ENCODE measurements at regions not wholly inside any gene's neighbourhood (a gene's known extent, or its start where the extent isn't known, plus 50 kb on each side); places are given as distances from the start of the nearest gene placed in this dataset.

DNA sequence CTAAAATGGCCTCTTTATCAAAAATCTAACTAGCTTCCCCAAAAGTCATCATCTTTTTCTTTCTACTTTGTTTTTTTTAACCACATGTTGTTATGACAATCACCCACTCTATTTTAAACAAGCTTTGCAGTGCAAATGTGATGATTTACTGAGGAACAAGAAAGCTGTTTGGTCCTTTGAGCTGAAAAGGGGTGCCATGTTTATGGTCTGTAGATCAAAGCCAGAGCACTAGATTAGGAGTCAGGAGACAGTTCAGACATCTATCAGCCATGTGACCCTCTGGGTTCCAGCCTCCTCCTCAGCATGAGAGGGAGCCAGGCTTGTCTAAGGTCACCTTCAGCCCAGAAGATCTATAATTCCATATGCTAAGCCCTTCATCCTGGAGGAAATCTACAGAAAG is 65.9 kb downstream of the RPL22L1 start:
- Histone ChIP-seq H3K9ac (ENCODE audit: low read length) (no peak overlapping the region), H3K9me3 (ENCODE audit: control extremely low read depth in 1 of 3, control insufficient read depth in 2 of 3, insufficient read depth in 1 of 3, low read length in 2 of 3) (no peaks in the 10 kb centered on the region), H3K4me3 (ENCODE audit: control extremely low read depth in 1 of 5, extremely low read depth in 1 of 5, insufficient read depth in 1 of 5, low read depth in 2 of 5, low read length in 4 of 5) (no peak overlapping the region), H3K27ac (ENCODE audit: low read length in 2 of 2) (no peak overlapping the region), H3K4me2 (replicated peaks; ENCODE audit: low read depth, low read length, poor library complexity, severe bottlenecking) (no peak overlapping the region), H2AFZ (ENCODE audit: insufficient read depth, low read depth, low read length, poor library complexity, severe bottlenecking) (no peak overlapping the region), H3K79me2 (ENCODE audit: control insufficient read depth, insufficient read depth, low read length) (no peaks in the 10 kb centered on the region), H3K4me1 (ENCODE audit: control insufficient read depth in 2 of 2, insufficient read depth in 2 of 2, low read length in 2 of 2) (no peaks in the 10 kb centered on the region), H4K20me1 (ENCODE audit: control insufficient read depth, insufficient read depth, low read length, poor library complexity, severe bottlenecking) (no peaks in the 10 kb centered on the region), H3K36me3 (replicated peaks in 1 of 2; ENCODE audit: control extremely low read depth in 1 of 2, control insufficient read depth in 1 of 2, extremely low read depth in 1 of 2, insufficient read depth in 2 of 2, low read length in 1 of 2) (no peaks in the 10 kb centered on the region), H3K27me3 (replicated peaks in 1 of 4; ENCODE audit: control extremely low read depth in 1 of 4, control insufficient read depth in 3 of 4, insufficient read depth in 4 of 4, low read length in 3 of 4) (peaks cover 0 to 9% (median 6%) of the 10 kb centered on the region in 4 experiments)
- ATAC-seq (ENCODE audit: low read depth) (no peak), DNase-seq (no peak)
- ChIA-PET CTCF (interaction anchor here (0.7 to 1.7 kb wide), 2 partner anchors 8 to 198 kb away, joined by 5 to 9 read pairs; no protein-coding TSS in a partner anchor), POLR2A (no interaction called here)
- intact Hi-C loops (cut with micrococcal nuclease) = no loop called here
- H3K9me3 Mint-ChIP-seq (ENCODE audit: insufficient read depth) = peaks cover 5% of the 10 kb centered on the region
- no peak overlapping the region for H3K27ac Mint-ChIP-seq
- no peaks in the 10 kb centered on the region for H3K4me1 Mint-ChIP-seq
- peaks cover 44% of the 10 kb centered on the region for H3K27me3 Mint-ChIP-seq
- no peak for TF ChIP-seq EZH2 (IDR thresholded peaks at IDR 0.05; ENCODE audit: borderline replicate concordance, insufficient read depth, low read depth, low read length, poor library complexity, severe bottlenecking)
- TF ChIP-seq, protein P1, sequence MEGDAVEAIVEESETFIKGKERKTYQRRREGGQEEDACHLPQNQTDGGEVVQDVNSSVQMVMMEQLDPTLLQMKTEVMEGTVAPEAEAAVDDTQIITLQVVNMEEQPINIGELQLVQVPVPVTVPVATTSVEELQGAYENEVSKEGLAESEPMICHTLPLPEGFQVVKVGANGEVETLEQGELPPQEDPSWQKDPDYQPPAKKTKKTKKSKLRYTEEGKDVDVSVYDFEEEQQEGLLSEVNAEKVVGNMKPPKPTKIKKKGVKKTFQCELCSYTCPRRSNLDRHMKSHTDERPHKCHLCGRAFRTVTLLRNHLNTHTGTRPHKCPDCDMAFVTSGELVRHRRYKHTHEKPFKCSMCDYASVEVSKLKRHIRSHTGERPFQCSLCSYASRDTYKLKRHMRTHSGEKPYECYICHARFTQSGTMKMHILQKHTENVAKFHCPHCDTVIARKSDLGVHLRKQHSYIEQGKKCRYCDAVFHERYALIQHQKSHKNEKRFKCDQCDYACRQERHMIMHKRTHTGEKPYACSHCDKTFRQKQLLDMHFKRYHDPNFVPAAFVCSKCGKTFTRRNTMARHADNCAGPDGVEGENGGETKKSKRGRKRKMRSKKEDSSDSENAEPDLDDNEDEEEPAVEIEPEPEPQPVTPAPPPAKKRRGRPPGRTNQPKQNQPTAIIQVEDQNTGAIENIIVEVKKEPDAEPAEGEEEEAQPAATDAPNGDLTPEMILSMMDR (IDR thresholded peaks at IDR 0.05) = no peak
- no peak overlapping the region for H3K4me3 Mint-ChIP-seq

DNA sequence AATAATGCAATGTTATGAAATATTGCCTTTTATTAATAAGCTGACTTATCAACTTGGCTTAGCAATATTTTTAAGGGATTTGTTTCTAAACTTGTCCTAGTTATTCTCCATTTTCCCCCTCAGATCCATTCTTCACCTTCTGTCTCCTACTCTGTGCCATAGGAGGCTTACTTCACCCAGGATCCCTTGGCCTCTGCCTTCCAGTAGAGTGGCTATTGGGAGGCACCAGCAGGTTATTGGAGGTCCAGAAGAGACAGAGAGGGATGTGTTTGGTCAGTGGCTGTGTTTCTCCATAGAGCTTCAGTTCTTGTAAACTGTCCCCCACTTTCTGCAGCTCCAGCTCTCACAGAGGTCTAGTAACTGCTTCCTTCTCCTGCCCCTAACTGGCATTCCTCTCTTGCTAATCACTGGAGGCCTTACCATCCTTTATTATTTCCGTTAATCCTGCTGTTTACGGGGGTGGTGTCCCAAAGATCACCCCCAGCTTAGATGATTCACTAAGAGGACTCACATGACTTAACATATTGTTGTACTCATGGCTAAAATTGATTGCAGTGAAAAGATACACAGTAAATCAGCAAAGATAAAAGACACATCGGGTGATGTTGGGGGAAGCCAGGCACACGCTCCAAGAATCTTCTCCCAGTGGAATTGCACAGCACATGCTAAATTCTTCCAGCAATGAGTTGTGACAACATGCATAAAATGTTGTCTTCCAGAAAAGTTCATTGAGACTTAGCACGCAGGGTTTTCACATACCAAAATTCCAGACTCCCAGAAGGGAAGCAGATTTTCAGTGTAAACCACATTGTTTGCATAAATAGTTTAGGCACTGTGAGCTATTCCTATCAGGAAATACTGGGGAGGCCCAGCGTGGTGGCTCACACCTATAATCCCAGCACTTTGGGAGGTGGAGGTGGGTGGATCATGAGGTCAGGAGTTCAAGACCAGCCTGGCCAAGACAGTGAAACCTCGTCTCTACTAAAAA is 67.5 kb downstream of the RPL22L1 start:
- 93% methylated on average over 2 of the region's 7 CpGs for WGBS (ENCODE audit: insufficient coverage)
- TF ChIP-seq EZH2 (IDR thresholded peaks at IDR 0.05; ENCODE audit: borderline replicate concordance, insufficient read depth, low read depth, low read length, poor library complexity, severe bottlenecking) = no peak
- TF ChIP-seq, protein P1 (IDR thresholded peaks at IDR 0.05) = no peak
- ChIA-PET CTCF (interaction anchor here (0.7 to 1.7 kb wide), 3 partner anchors 9 to 146 kb away, joined by 5 to 9 read pairs (median 8); no protein-coding TSS in a partner anchor), POLR2A (no interaction called here)
- Mint-ChIP-seq H3K27me3 (peaks cover 45% of the 10 kb centered on the region), H3K9me3 (ENCODE audit: insufficient read depth) (peaks cover 5% of the 10 kb centered on the region), H3K27ac (no peak overlapping the region), H3K4me1 (no peaks in the 10 kb centered on the region), H3K4me3 (no peak overlapping the region)
- Histone ChIP-seq H4K20me1 (ENCODE audit: control insufficient read depth, insufficient read depth, low read length, poor library complexity, severe bottlenecking) (no peaks in the 10 kb centered on the region), H3K4me3 (ENCODE audit: control extremely low read depth in 1 of 5, extremely low read depth in 1 of 5, insufficient read depth in 1 of 5, low read depth in 2 of 5, low read length in 4 of 5) (no peak overlapping the region), H2AFZ (ENCODE audit: insufficient read depth, low read depth, low read length, poor library complexity, severe bottlenecking) (no peak overlapping the region), H3K4me2 (replicated peaks; ENCODE audit: low read depth, low read length, poor library complexity, severe bottlenecking) (no peak overlapping the region), H3K27me3 (replicated peaks in 1 of 4; ENCODE audit: control extremely low read depth in 1 of 4, control insufficient read depth in 3 of 4, insufficient read depth in 4 of 4, low read length in 3 of 4) (peaks cover 0 to 9% (median 6%) of the 10 kb centered on the region in 4 experiments), H3K9ac (ENCODE audit: low read length) (no peak overlapping the region), H3K79me2 (ENCODE audit: control insufficient read depth, insufficient read depth, low read length) (no peaks in the 10 kb centered on the region), H3K36me3 (replicated peaks in 1 of 2; ENCODE audit: control extremely low read depth in 1 of 2, control insufficient read depth in 1 of 2, extremely low read depth in 1 of 2, insufficient read depth in 2 of 2, low read length in 1 of 2) (no peaks in the 10 kb centered on the region), H3K27ac (ENCODE audit: low read length in 2 of 2) (no peak overlapping the region), H3K9me3 (ENCODE audit: control extremely low read depth in 1 of 3, control insufficient read depth in 2 of 3, insufficient read depth in 1 of 3, low read length in 2 of 3) (no peaks in the 10 kb centered on the region), H3K4me1 (ENCODE audit: control insufficient read depth in 2 of 2, insufficient read depth in 2 of 2, low read length in 2 of 2) (no peaks in the 10 kb centered on the region)
- intact Hi-C loops (cut with micrococcal nuclease) = no loop called here
- ATAC-seq (ENCODE audit: low read depth) (no peak), DNase-seq (no peak)
